HG03575 (cell line): ENCODE measurements at regions not wholly inside any gene's neighbourhood (a gene's known extent, or its start where the extent isn't known, plus 50 kb on each side); places are given as distances from the start of the nearest gene placed in this dataset.

Source experiments
- ATAC-seq: cut with Tn5 transposase; IDR thresholded peaks from one replicate; pipeline ENCODE4 v1.9.1; 2021; ENCODE audit not compliant: unreplicated experiment, insufficient number of reproducible peaks, low FRiP score; ENCODE audit errors: extremely low read depth

DNA sequence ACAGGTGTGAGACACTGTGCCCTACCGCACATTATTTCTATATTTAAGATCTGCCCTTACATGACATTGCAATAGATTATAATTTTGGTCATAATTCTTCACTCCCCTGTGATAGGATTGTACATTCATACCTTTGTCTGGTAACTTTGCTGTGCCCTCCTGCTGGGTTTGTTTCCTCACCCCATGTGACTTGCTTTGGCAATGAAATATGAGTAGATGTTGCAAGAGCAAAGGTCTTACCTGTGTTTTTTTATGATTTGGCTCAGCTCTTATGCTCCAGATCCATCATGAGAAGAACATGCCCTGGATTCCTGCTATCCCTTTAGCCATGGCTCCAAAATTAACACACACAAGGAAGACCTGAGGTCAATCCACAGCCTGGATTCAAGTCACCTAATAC lies 137.7 kb upstream of the EOMES start:
- ATAC-seq = no peak

DNA sequence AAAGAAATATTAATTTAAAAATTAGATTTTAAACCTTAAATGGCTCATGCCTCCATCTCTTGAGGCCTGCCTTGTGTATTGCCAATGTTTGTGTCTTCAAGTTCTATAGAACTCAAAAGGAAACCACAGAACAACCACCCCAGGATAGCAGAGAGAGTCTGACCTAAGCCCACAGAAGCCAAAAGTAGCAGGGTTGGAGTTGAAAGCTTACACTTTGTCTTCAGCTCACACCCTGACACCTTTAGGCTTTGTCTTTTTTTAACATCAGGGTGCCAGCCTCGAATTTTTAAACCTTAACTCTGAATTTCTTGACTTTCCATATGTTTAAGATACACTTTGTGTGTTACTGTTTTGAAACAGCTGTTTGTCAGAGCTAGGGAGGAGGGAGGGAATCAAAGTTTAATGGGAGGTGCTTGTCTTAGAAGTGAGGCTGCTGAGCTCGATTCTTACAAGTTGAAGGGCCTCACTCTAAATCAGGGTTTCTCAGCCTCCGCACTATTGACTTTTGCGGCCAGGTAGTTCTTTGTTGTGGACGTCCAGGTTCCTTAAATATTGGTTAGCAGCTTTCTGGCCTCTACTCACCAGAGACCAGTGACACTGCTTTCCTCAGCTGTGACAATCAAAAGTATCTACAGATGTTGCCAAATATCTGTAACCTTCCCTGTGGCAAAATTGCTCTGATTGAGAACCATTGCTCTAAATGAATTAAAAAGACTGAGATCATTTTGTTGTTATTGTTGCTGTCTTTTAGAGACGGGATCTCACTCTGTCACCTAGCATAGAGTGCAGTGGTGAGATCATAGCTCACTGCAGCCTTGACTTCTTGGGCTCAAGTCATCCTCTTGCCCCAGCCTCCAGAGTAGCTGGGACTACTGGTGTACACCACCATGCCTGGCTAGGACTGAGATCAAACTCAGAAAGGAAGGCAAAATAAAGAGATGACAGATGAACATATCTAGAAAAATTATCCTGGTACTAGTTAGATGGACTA lies 139.2 kb upstream of the EOMES start:
- no peak for ATAC-seq

DNA sequence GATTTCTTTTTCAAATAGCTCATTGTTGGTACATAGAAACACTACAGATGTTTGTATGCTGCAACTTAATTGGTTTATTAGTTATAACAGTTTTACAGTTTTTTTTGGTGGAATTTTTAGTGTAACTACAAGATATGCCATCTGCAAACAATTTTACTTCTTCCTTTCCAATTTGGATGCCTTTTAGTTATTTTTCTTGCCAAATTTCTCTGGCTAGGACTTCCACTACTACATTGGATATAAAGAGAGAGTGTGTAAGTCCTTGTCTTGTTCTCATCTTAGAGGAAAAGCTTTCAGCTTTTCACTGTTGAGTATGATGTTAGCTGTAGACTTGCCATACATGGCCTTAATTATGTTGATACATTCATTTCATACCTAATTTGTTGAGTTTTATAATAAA lies 143.6 kb upstream of the EOMES start:
- no peak for ATAC-seq

DNA sequence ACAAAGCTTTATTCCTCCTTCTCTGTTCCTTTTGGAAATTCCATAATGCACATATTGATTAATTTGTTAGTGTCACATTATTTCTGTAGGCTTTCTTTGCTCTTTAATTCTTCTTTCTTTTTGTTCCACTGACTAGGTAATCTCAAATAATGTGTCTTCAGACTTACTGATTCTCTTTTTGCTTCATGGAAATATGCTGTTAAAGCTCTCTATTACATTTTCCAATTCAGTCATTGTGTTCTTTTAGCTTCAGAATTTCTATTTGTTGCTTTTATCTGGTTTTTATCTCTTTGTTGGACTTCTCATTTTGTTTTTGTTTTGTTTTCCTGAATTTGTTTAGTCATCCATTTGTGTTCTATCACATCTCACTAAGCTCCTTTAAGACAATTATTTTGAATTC lies 147.0 kb upstream of the EOMES start:
- ATAC-seq = no peak

DNA sequence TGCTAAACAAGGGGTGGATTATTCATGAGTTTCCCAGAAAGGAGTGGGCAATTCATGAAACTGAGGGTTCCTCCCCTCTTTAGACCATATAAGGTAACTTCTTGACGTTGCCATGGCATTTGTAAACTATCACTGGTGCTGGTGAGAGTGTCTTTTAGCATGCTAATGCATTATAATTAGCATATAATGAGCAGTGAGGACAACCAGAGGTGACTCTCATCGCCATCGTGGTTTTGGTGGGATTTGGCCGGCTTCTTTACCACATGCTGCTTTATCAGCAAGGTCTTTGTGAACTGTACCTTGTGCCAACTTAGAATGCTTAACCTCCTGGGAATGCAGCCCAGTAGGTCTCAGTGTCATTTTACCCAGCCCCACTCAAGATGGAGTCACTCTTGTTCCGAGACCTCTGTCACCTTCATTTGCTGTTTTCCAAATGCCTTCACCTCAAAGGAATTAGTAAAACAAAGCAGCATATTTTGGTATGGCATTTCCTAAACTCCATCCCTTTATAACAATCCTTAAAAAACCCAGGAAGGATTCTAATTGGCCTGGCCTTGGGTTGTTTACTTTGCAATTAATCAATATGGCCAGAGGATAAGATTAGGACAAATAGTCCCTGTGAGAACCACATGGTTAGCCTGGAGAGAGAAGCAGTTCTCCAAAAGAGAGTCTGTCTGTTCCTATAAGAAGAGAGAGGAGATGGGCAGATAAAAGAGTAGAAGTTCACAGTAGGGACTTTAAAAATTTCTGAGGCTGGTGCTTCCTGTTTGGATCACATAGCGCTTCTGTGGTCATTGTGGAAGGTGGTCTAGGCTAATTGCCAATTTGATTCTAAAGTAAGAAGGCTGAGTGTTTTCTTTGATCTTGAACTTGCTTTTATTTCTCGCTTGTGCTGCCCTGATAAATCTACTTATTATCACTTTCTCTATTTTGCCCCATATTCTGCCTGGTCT lies 155.2 kb upstream of the EOMES start:
- no peak for ATAC-seq

DNA sequence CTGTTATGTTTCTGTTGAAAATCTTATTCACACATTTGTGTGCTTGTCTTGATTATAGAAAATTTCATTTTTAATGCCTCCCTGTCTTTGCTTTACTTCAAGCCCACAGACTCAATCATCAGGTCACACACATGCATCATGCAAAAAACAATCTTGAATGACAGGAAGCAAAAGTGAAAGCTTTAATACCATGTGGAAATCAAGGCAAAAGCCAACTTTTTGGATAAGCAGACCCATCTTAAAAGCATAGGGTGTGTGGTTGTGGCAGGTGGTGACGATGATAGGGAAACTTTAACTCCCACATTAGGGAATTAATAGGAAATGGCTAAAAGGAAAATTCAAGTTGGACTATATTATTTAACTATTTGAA lies 155.9 kb upstream of the EOMES start:
- no peak for ATAC-seq

DNA sequence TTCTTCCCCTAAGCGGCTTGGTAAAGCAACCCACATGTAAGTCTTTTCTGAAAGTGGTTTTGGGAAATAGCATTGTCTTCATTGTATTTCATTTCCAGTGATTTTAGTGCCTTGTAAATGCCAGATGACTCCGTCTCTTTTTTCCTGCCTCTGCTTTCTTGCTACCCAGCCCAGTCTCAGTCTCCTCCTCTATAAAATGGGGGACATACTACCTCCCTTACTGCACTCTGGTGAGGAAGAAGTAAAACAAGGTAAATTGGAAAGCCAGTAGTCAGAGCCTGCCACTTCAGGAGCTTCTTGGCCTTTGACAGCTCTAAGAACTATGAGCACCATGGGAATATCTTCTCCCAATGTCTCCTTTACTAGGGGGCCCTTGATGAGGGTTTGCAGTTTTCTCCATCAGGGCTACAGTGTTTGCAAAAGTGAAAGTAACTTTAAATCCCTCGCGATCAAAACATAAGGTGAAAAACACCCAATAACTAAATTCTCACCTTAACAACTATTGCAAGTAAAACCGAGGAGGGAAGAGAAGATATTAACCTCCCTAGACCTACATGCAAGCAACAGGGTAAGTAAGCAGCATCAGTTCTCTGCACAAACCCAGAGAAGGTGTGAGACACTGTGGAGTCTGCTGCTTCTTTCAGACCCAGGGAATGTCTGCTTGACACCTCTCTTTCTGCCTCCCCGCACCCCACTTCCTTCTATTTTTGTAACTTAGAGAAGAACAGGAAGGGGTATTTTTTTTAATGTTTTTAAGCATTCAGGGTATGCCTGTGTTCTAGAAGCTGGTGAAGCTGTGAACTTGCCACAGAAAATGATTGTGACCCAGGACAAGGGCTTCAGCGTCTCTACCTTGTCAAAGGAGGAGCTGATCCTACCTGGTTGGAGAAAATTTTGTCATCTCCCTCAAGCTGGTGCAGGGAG lies 159.1 kb upstream of the EOMES start:
- no peak for ATAC-seq

DNA sequence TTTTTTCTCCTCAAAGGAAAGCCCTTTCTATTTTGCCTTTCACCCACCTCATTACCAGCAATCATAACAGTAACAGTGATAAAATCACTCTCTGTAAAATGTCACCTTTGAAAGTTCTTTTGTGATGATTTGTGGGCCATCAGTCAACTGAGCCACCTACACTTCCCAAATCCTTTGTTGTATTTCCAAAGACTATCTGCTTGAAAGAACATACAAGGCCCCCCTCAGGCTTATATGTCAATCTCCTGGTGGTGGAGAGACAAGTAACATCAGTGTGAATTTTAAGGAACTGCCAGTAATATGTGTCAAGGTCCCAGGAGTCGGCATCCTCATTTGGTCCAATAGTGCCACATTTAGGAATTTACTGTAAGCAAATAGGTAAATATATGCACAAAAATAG lies 161.1 kb upstream of the EOMES start:
- no peak for ATAC-seq

DNA sequence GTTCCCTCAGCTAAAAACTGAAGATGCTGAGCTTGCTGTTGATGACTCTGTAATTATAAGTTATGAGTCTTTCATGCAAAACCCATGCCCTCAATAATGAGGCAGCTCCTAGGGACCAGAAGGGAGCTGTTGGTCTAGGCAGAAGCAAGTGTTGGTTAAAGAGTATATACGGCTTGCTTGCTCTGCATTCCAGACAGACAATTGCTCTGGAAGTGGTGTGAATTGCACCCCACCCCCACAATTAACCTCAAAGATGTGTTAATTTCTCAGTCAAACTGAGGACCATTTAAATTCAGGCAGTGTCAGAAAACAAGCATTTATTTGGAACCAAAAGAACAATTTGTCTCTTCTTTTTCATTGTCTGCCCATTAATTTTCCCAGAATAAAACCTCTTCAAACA lies 163.5 kb upstream of the EOMES start:
- ATAC-seq = no peak

DNA sequence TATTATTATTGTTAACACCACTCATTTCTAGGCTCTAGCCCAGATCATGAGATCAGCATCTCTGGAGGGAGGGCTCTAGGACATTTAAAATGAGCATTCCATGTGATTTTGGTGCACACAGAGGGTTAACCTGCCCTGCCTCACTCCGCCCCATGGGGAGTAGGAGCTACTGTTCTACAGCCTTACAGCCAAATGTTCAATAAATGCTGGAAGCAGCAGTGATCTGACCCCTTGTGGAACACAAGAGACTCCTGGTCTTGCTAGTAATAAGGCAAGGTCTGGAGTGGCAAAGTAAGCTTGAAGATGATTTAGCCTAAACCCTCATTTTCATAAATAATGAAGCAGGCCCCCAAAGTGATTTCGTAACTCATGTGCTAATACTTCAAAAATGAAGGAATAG lies 166.4 kb upstream of the EOMES start:
- no peak for ATAC-seq

DNA sequence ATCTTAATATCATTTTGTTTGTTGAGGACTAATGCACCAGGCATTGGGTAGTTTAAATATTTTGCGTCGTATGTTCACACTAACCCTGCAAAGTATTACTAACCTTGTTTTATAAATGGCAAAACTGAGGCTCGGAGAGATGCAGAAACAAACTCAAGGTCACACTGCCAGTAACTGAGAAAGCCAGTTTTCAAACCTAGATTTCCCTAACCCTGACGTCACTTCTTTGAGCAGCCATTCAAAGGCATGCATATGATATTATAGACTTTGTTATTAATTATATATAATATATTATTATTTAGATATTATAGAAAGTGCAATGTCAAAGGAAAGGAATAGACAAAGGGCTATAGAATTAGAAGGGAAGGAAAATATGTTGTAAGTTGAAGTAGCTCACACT lies 167.6 kb upstream of the EOMES start:
- no peak for ATAC-seq

DNA sequence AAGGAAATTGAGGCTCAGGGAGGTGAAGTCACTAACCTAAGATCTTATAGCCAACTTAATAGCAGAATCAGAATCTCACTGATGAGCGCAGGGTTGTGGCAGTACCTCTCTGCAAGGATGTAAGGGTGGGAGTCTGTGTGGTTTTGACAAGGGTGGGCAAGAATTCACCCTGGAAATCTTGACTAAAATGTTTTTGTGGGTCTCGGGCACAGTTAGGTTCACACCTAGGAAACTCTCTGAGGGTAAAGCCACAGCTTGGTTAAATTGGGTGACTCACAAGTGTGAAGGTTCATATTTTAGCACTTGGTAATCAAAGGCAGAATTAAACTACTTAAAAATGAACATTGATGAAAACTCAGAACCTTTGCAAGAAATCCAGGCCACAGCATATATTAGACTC lies 178.2 kb upstream of the EOMES start:
- ATAC-seq = no peak

DNA sequence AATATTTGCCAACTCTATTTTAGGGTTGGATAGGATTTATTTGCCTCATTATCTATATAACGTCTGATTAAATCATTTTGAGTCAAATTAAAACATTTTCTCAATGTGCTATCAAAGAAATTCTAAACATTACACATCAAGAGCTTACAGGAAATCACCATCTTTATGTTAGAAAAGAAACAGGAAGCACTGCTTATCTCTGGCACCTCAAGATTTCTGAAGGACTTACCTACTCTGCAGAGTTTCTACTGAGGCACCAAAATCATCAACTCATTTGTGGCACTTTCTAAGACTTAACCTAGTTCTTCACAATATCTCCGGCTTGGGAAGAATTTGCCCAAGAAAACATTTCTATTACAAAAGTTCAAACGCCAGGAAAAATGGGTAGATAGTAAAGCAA lies 181.3 kb upstream of the EOMES start:
- no peak for ATAC-seq

DNA sequence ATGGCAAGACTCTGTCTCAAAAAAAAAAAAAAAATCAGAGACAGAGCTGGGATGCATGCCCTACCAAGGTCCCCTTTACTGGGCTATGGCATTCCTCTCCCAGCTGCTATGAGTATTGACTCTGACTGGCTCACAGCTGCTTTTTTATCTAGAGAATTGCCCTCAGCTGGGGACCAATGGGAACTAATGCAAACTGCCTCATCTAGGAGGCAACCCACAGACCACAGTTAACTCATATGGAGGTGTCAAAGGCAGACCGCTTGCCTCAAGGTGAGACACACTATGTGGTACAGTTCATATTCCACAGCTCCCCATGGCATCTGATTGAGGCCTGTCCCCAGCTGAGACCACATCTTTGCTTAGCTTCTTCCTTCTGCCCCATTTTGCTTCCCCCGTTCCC lies 183.5 kb upstream of the EOMES start:
- no peak for ATAC-seq

DNA sequence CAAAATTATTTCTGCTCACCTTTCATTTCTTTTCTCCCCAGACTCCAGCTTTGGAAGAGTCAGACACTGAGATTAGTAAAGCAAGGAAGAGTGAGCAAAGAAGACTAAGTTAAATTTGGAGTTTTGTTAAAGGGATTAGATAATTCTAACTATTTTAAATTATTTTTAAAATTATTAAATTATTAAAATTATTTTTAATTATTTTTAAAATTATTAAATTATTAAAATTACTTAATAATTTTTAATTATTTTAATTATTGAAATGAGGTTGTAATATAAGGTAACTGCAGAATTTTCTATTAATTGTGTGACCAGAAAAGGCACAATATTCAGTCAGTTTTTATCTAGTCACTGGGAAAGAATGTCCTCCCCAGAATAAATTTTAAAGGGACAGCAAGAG lies 185.0 kb upstream of the EOMES start:
- no peak for ATAC-seq

DNA sequence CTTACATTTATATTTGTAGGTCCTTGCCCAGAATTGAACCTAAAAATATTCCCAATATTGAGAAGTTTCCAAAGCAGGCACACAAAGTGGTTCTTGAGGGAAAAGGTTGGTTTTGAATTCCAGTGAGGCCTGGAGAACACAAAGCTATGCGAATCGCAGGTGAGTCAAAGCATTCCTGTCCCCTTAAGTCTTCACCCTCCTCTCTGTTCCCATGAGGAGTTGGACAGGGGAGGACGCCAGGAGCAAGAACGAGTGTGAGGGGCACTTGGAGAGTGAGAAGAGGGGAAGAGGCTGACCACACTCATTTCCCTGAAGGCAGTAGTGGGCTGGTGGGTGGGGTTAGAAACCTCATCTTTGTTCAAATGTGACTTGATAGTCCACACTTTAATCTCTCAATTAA lies 185.8 kb upstream of the EOMES start:
- no peak for ATAC-seq

DNA sequence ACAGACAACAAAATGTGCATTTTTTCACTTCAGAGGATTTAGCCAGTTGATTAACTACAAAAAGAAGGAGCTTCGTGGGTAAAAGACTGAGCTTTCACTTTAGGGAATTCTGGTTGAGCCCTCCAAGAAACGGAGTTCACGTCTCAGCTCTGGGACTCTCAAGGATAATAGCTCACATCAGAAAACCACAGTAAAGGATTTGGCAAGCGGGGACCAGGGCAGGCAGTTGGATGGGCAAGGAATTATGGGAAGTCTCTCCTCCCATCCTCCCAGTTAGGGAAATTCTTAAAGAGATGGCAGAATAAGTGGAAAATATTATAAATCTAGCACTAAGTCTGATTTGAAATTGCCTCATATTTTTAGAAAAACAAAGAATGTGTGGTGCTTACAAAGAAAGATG lies 188.3 kb upstream of the EOMES start:
- ATAC-seq = no peak

DNA sequence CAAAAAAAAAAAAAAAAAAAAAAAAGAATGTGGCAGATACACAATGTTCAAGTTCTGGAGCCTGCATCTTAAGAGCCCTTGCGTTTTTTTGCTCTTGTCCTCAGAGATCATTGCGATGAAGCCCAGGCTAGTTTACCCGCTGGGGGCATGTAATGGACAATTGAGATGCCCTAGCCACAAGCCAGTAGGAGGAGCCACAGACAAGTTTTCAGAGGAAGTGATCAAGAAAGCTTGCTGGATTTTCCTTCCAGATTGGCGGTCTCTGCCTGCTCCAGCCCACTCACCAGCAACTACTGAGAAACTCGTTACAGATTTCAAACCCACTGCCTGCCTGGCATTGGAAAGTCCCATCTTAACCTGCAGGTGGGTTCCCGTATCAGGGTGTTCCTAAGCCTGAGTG lies 192.1 kb upstream of the EOMES start:
- ATAC-seq = no peak
